Nephron progenitor cell (in vitro differentiated cells): ENCODE measurements at regions not wholly inside any gene's neighbourhood (a gene's known extent, or its start where the extent isn't known, plus 50 kb on each side); places are given as distances from the start of the nearest gene placed in this dataset.

Source experiments
- DNase-seq: peaks from one replicate; pipeline ENCODE4 v3.0.0; 2021
- H3K27ac Mint-ChIP-seq: 2 replicates; pipeline ENCODE4 v1.8.0; 2021; ENCODE audit warnings: mild to moderate bottlenecking, moderate library complexity, mixed read lengths
- H3K27me3 Mint-ChIP-seq: 2 replicates; pipeline ENCODE4 v1.8.0; 2021; ENCODE audit warnings: mild to moderate bottlenecking, low read depth, mixed read lengths; ENCODE audit not compliant: poor library complexity
- H3K36me3 Mint-ChIP-seq: 2 replicates; pipeline ENCODE4 v1.8.0; 2021; ENCODE audit warnings: low read depth, mixed read lengths
- H3K4me1 Mint-ChIP-seq: 2 replicates; pipeline ENCODE4 v1.8.0; 2021; ENCODE audit warnings: mixed read lengths
- H3K4me3 Mint-ChIP-seq: 2 replicates; pipeline ENCODE4 v1.8.0; 2021; ENCODE audit warnings: mild to moderate bottlenecking, moderate library complexity, mixed read lengths
- H3K9me3 Mint-ChIP-seq: 2 replicates; pipeline ENCODE4 v1.8.0; 2021; ENCODE audit warnings: mild to moderate bottlenecking, moderate library complexity, mixed read lengths
- TF ChIP-seq, protein P1 (sequence below): fragments of 200-600 bp; sonication (generic); IDR thresholded peaks from 2 replicates; pipeline ENCODE4 v1.5.0; 2021; ENCODE audit warnings: antibody characterized with exemption

DNA sequence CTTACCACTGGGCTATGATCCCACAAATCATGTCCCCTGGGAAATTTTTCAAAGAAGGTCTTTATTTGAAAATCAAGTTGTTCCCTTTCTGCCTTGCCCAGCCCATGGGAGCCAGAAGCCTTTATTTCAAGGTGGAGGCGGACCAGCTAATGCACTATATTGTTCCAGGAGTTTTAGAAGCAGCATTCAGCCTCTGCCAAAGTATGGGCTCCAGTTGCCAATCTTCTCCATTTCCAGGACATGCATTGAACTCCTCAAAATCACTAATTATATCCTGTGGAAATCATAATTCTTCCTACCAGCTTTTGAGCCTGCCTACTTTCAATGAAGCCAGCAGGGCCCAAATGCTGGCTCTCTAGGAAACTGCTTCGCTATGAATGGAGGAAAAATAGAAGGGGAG is 195.8 kb downstream of the RAD51AP2 start:
- H3K4me1 Mint-ChIP-seq: no peaks in the 10 kb centered on the region
- H3K27ac Mint-ChIP-seq: no peak overlapping the region
- TF ChIP-seq, protein P1, sequence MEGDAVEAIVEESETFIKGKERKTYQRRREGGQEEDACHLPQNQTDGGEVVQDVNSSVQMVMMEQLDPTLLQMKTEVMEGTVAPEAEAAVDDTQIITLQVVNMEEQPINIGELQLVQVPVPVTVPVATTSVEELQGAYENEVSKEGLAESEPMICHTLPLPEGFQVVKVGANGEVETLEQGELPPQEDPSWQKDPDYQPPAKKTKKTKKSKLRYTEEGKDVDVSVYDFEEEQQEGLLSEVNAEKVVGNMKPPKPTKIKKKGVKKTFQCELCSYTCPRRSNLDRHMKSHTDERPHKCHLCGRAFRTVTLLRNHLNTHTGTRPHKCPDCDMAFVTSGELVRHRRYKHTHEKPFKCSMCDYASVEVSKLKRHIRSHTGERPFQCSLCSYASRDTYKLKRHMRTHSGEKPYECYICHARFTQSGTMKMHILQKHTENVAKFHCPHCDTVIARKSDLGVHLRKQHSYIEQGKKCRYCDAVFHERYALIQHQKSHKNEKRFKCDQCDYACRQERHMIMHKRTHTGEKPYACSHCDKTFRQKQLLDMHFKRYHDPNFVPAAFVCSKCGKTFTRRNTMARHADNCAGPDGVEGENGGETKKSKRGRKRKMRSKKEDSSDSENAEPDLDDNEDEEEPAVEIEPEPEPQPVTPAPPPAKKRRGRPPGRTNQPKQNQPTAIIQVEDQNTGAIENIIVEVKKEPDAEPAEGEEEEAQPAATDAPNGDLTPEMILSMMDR: no peak
- H3K9me3 Mint-ChIP-seq: no peaks in the 10 kb centered on the region
- H3K36me3 Mint-ChIP-seq: no peaks in the 10 kb centered on the region
- DNase-seq: no peak
- H3K27me3 Mint-ChIP-seq: peaks cover 10% of the 10 kb centered on the region
- H3K4me3 Mint-ChIP-seq: no peak overlapping the region

DNA sequence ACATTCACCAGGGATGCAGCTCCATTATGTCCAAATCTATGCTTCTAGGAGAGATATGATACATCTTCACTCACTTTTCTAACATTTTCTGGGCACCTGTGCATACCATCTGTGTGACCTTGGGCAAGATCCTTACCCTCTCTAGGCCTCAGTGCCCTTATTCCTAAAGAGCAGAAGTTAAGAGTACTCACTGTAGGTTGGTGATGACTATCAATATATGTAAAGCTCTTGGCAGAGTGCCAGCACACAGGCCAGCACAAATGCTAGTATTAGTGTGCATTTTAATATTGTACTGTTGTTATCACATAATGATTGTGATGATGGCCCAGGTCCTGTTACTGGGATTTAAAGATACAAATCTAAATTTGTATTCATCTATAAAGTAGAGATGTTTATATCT is 199.2 kb downstream of the RAD51AP2 start:
- TF ChIP-seq, protein P1: no peak
- H3K9me3 Mint-ChIP-seq: no peaks in the 10 kb centered on the region
- DNase-seq: no peak
- no peaks in the 10 kb centered on the region for H3K4me1 Mint-ChIP-seq
- H3K4me3 Mint-ChIP-seq: no peak overlapping the region
- H3K27me3 Mint-ChIP-seq: peaks cover 14% of the 10 kb centered on the region
- H3K36me3 Mint-ChIP-seq: no peaks in the 10 kb centered on the region
- H3K27ac Mint-ChIP-seq: no peak overlapping the region

DNA sequence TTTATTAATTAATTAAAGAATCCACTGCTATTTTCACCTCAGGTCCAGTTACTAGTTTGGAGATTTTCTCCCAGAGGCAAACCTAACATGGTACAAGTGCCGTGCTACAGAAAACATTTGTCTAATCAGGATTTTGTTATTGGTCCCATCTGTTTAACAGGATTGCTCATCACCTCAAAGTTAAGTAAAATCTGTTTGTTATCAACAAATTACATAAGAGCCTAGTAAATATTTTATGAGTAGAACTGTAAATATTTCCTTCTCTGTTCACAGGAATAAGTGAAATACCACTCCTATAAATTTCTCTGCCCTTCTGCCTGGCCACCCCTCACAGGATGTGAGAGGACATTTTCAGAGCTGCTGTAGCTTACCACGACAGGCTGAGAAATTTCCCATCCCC is 200.2 kb downstream of the RAD51AP2 start:
- no peaks in the 10 kb centered on the region for H3K4me1 Mint-ChIP-seq
- peaks cover 14% of the 10 kb centered on the region for H3K27me3 Mint-ChIP-seq
- H3K36me3 Mint-ChIP-seq: no peaks in the 10 kb centered on the region
- H3K27ac Mint-ChIP-seq: no peak overlapping the region
- H3K4me3 Mint-ChIP-seq: no peak overlapping the region
- no peaks in the 10 kb centered on the region for H3K9me3 Mint-ChIP-seq
- DNase-seq: no peak
- TF ChIP-seq, protein P1: no peak

DNA sequence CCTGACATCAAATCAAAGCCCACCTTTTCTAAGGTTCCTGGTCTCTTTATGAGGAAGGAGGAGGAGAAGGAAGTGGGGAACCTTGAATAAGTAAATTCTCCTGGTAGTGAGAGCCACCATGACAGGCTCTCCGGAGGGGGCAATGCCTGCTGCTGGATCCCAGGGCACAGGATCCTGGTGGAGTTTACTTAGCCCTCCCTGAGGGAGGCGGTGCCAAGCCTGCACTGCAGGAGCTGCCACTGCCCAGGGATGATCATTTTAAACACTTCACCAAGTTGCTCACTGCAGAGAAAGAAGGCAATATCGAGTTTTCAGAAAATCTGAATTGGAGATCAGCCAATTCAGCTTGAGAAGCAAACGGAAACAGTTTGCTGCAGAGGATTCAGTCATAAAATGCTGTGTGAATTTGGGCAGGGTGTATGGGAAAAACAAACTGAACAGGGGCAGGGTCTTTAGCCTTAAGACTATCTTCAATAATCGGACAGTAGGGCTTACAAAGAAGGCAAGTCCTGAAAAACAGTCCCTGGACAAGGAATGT is 200.7 kb downstream of the RAD51AP2 start:
- DNase-seq: no peak
- Mint-ChIP-seq H3K9me3 (no peaks in the 10 kb centered on the region), H3K27me3 (peaks cover 14% of the 10 kb centered on the region), H3K36me3 (no peaks in the 10 kb centered on the region), H3K4me1 (no peaks in the 10 kb centered on the region), H3K27ac (no peak overlapping the region), H3K4me3 (no peak overlapping the region)
- TF ChIP-seq, protein P1: no peak

DNA sequence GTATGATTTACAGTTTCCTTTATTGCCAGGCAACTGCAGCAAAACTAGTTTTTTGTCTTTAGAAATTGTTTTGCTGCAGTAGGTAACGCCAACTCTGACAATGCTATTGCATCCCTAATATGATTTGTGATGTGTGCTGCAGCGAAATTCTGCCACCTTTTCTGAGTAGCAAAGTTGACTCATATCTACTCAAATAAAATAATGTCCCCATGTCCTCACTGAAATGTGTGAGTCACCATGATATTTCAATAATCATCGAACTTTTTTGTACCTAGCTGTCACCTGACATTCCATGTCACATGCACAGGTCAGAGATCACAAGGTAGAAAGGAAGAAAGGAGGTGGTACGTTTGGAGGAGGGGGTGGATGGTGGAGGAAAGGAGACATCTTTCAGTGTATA is 205.0 kb downstream of the RAD51AP2 start:
- DNase-seq: no peak
- TF ChIP-seq, protein P1: no peak
- H3K4me1 Mint-ChIP-seq: peaks cover 5% of the 10 kb centered on the region
- no peaks in the 10 kb centered on the region for H3K9me3 Mint-ChIP-seq
- H3K4me3 Mint-ChIP-seq: no peak overlapping the region
- no peaks in the 10 kb centered on the region for H3K36me3 Mint-ChIP-seq
- peaks cover 7% of the 10 kb centered on the region for H3K27me3 Mint-ChIP-seq
- no peak overlapping the region for H3K27ac Mint-ChIP-seq

DNA sequence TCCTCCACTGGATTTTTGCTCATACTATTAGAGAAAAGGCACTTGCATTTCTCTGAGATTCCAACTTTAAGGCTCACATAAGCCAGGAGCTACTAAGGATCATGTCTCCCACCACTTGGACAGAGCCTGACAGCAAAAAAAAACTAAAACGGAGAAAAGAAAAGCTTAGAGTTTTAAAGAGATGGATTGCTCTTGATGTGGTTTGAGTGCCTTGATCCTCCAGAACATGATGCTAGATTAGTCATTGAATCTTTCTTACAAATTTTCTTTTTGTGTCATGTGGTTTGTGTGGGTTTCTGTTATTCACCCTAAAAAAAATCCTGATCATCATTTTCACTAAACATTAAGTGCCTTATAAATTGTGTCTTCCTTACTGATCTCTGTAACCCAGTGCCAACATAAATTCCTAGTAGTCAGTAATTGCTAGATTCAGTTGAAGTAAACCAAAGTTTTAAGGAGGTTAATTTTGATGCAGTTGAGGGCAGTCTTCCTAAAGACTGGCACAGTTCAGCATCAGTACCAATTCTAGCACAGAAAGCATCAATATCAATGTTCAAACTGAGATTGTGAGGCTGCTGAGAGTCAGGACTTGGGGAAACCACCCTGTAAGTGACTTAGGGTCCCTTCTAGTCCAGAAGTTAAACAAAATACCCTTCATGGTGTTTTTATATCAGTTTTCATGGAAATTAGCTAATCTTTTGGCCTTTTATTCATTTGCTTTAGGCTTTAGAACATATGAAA is 206.3 kb downstream of the RAD51AP2 start:
- Mint-ChIP-seq H3K27ac (no peak overlapping the region), H3K36me3 (no peaks in the 10 kb centered on the region), H3K27me3 (peaks cover 4% of the 10 kb centered on the region), H3K9me3 (no peaks in the 10 kb centered on the region), H3K4me1 (peaks cover 6% of the 10 kb centered on the region), H3K4me3 (no peak overlapping the region)
- no peak for DNase-seq
- TF ChIP-seq, protein P1: no peak
